ENCODE measurements at regions not wholly inside any gene's neighbourhood (a gene's known extent, or its start where the extent isn't known, plus 50 kb on each side); places are given as distances from the start of the nearest gene placed in this dataset.

- no peak overlapping the region for H2AFZ ChIP-seq (ENCODE audit: control insufficient read depth, low read depth, low read length)
- no TSS peak for BruUV-seq (replicated peaks)
- H3K79me2 ChIP-seq (ENCODE audit: control insufficient read depth, insufficient read depth, low read length): no peaks in the 10 kb centered on the region
- FAIRE-seq (no peak), ATAC-seq (no peak), DNase-seq (ENCODE audit: low read depth, low spot score) (no peak)
- no peaks in the 10 kb centered on the region for H3K36me3 ChIP-seq (ENCODE audit: control insufficient read depth in 2 of 2, insufficient read depth in 2 of 2, low read length in 1 of 2)
- ChIA-PET POLR2A (no interaction called here), RAD21 (ENCODE audit: unreplicated experiment) (no interaction called here), SMC1A (ENCODE audit: uncharacterized antibody, unreplicated experiment) (no interaction called here), CTCF (no interaction called here)
- no peaks in the 10 kb centered on the region for H4K20me1 ChIP-seq (ENCODE audit: control insufficient read depth, insufficient read depth)
- in situ Hi-C loops (cut with MboI) (no loop called here), intact Hi-C loops (cut with micrococcal nuclease; ENCODE audit: unreplicated experiment) (no loop called here)
- no peaks in the 10 kb centered on the region for H3K9me3 ChIP-seq (replicated peaks; ENCODE audit: control insufficient read depth, insufficient read depth, low read length)
- no peak overlapping the region for H3K4me3 ChIP-seq
- H3K4me1 ChIP-seq (ENCODE audit: control insufficient read depth, insufficient read depth, low read length): no peaks in the 10 kb centered on the region
- no peak overlapping the region for H3K9ac ChIP-seq (ENCODE audit: control insufficient read depth, insufficient read depth, low read length)
- TF ChIP-seq BMI1 (IDR thresholded peaks at IDR 0.05; ENCODE audit: borderline replicate concordance): no peak
- no peak for TF ChIP-seq USF1 (IDR thresholded peaks at IDR 0.05; ENCODE audit: borderline replicate concordance, extremely low read length, insufficient read depth, low read depth, low read length)
- no peak for TF ChIP-seq NFXL1 (IDR thresholded peaks at IDR 0.05; ENCODE audit: borderline replicate concordance)
- TF ChIP-seq MAX (IDR thresholded peaks at IDR 0.05; ENCODE audit: low read depth, low read length): no peak
- TF ChIP-seq STAT3 (IDR thresholded peaks at IDR 0.05; ENCODE audit: low read depth, low read length): no peak
- no peak for TF ChIP-seq ZNF622 (IDR thresholded peaks at IDR 0.05)
- no peak for TF ChIP-seq HCFC1 (IDR thresholded peaks at IDR 0.05; ENCODE audit: low read length)
- TF ChIP-seq TCF7 (IDR thresholded peaks at IDR 0.05; ENCODE audit: borderline replicate concordance): no peak
- no peak for TF ChIP-seq MTA3 (IDR thresholded peaks at IDR 0.05; ENCODE audit: borderline replicate concordance, low read length)
- no peak for TF ChIP-seq IRF3 (IDR thresholded peaks at IDR 0.05)
- no peak for TF ChIP-seq SRF (IDR thresholded peaks at IDR 0.05; ENCODE audit: low read depth in 2 of 2, low read length in 2 of 2)
- TF ChIP-seq POLR2AphosphoS5 (IDR thresholded peaks at IDR 0.05; ENCODE audit: low read length): no peak
- no peak for TF ChIP-seq MYB (IDR thresholded peaks at IDR 0.05; ENCODE audit: borderline replicate concordance, low read depth, low read length)
- TF ChIP-seq ATF3 (IDR thresholded peaks at IDR 0.05; ENCODE audit: borderline replicate concordance, extremely low read depth, low read depth, low read length): no peak
- no peak for TF ChIP-seq STAT1 (conservative IDR thresholded peaks at IDR 0.05)
- no peak for TF ChIP-seq ZNF217 (IDR thresholded peaks at IDR 0.05)
- no peak for TF ChIP-seq NFYB (IDR thresholded peaks at IDR 0.05; ENCODE audit: insufficient read depth, low read depth, low read length)
- no peak for TF ChIP-seq NFYA (IDR thresholded peaks at IDR 0.05; ENCODE audit: borderline replicate concordance, low read depth, low read length)
- no peak for TF ChIP-seq KLF5 (IDR thresholded peaks at IDR 0.05; ENCODE audit: partially characterized antibody)
- TF ChIP-seq CREB1 (IDR thresholded peaks at IDR 0.05; ENCODE audit: low read depth): no peak
- no peak overlapping the region for H3K27ac ChIP-seq (ENCODE audit: control insufficient read depth, insufficient read depth)
- WGBS (ENCODE audit: insufficient coverage, insufficient replicate concordance, low lambda C conversion rate, missing lambda C conversion rate): 23% methylated on average over 2 of the region's 2 CpGs
- H3K4me2 ChIP-seq (ENCODE audit: control insufficient read depth, insufficient read depth): no peak overlapping the region
- no peaks in the 10 kb centered on the region for H3K27me3 ChIP-seq (replicated peaks in 1 of 2; ENCODE audit: control insufficient read depth in 2 of 2, insufficient read depth in 2 of 2, low read length in 1 of 2)
These were observed 187.1 kb upstream of the ARX start for GRCh38 chrX:25202827-25203226.
